Forelimb muscle (tissue), 1 donor: ENCODE measurements at regions not wholly inside any gene's neighbourhood (a gene's known extent, or its start where the extent isn't known, plus 50 kb on each side); places are given as distances from the start of the nearest gene placed in this dataset.

Experiments
- DNase-seq: peaks from one replicate; pipeline ENCODE4 v3.0.0-alpha.2; 2013; ENCODE audit warnings: low read depth

- no peak for DNase-seq
These were observed 376.6 kb downstream of the PDGFC start for GRCh38 chr4:156595041-156595440.

GRCh38 chr4:156594624-156595023 is 377.0 kb downstream of the PDGFC start:
- DNase-seq: no peak

GRCh38 chr4:156593464-156593863 is 378.1 kb downstream of the PDGFC start:
- no peak for DNase-seq

GRCh38 chr4:156591679-156592078 is 379.9 kb downstream of the PDGFC start:
- no peak for DNase-seq

GRCh38 chr4:156584100-156584499 is 387.5 kb downstream of the PDGFC start:
- DNase-seq: no peak

DNA sequence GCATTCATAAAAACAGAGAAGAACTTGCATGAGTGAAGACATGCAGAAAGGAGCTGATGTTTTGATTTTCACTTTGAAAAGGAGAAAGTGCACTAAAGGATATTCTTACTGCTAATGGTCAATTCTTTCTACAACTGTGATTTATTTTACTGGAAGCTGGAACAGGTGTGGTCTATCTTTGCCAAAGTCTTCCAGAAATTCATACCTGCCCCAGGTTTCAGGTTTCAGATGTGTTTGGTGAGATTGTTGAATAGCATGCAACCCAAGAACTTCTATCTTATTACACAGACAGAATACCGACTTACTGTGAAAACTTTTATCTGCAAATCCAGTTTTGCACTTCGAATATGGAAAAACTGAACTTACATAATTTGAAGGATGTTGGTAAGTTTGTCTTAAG is 388.3 kb downstream of the PDGFC start:
- DNase-seq: no peak

DNA sequence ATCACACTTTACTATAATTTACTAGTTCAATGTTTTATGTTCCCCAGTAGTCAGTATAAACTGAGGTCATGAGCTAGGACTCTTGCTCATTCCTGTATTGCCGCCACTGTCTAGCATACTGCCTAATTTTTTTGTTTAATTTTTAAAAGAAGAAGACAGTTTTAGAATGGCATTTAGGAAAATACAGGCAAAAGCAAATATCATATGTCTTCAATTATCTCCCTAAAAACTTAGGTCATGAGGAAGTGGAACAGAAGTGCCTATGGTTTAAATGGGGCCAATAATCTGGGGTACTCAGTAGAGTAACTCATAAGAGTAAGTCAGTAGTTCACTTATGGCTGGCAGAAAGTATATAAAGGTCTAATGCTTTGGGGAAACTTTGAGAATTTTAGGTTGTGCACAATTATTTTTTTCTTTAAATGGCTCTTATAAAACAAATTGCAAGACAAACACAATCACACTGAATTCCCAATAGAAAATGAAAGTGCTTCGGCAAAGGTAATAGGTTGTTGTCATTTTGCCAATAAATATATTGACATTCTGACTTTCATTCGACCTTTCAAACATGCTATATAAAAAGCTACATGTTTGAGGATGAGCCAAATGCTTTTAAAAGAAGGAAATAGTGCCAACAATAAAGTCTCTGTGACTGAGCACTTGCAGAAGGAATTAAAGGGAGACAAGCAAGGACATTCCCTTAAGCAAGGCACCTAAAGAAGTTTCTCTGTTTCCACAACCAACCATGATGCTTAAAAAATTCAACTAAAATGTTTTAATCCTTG is 390.1 kb downstream of the PDGFC start:
- DNase-seq: no peak

GRCh38 chr4:156578713-156579112 is 392.9 kb downstream of the PDGFC start:
- DNase-seq: no peak

DNA sequence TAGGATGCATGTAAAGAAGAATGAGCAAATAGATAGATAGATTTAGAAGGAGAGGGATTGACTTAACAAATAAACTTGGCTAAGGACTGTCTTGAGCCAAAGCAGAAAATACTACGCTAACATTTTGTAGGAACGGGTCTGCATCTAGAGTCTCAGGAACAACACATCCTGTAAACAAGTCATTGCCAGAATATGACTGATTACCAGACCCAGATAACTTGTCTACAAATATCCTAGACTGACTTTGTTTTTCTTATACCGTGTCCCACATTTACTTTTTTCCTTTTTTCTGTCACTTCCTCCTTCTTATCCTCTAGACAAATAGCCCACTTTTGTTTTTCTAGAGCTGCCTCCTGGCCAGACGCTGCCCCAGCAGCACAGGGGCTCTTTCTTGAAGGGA is 393.6 kb downstream of the PDGFC start:
- DNase-seq: no peak

DNA sequence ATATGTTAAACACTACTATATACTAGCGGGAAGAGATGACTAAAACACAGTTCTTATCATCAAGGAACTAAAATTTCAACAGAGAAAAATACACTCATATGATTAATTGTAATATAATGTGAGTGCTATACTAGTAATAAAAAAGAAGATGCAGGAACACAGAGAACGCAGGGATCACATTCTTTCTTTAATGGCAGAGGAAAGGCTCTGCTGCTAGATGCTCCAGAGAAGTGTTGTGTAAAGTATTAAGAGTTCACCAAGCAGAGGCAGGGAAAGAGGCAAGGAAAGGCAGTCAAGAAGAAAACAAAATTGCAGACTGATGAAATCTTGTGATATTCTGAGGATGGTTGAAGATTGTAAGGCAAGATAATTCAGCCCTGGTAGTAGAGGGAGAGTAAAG is 394.7 kb downstream of the PDGFC start:
- DNase-seq: no peak

- DNase-seq: no peak
These were observed 396.0 kb downstream of the PDGFC start for GRCh38 chr4:156575430-156576073.

GRCh38 chr4:156571146-156571545 is 400.5 kb downstream of the PDGFC start:
- DNase-seq: no peak

GRCh38 chr4:156569535-156569934 is 402.1 kb downstream of the PDGFC start:
- DNase-seq: no peak

DNA sequence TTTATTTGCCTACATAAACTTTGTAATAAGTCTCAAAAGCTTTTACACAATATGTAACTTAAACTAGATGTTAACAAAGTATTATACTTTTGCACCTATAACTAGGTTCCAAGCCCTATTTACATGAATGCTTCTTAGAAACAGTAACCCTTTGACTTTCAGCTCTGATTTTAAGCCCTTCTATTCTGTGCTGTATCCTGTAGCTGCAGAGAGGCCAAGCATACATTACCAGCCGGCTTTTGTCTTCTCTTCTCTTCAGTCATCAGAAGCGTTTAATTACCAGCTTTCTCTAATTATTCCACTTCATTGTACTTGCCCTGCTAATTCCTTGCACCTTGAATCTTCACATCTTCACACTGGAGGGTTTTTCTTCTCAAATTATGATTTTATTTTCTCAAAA is 403.1 kb downstream of the PDGFC start:
- DNase-seq: no peak

GRCh38 chr4:156568041-156568440 is 403.6 kb downstream of the PDGFC start:
- no peak for DNase-seq

DNA sequence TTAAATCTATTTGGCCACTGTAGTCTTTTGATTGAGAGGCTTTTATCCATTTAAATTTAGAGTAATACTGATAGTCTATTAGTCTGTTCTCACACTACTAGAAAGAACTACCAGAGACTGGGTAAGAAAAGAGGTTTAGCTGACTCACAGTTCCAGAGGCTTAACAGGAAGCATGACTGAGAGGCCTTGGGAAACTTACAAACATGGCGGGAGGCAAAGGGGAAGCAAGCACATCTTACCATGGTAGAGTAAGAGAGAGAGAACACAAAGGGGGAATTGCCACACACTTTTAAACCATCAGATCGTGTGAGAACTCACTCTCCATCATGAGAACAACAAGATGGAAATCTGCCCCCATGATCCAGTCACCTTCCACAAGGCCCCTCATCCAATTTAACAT is 410.9 kb downstream of the PDGFC start:
- DNase-seq: no peak

- DNase-seq: no peak
These were observed 412.3 kb downstream of the PDGFC start for GRCh38 chr4:156559346-156559745.

DNA sequence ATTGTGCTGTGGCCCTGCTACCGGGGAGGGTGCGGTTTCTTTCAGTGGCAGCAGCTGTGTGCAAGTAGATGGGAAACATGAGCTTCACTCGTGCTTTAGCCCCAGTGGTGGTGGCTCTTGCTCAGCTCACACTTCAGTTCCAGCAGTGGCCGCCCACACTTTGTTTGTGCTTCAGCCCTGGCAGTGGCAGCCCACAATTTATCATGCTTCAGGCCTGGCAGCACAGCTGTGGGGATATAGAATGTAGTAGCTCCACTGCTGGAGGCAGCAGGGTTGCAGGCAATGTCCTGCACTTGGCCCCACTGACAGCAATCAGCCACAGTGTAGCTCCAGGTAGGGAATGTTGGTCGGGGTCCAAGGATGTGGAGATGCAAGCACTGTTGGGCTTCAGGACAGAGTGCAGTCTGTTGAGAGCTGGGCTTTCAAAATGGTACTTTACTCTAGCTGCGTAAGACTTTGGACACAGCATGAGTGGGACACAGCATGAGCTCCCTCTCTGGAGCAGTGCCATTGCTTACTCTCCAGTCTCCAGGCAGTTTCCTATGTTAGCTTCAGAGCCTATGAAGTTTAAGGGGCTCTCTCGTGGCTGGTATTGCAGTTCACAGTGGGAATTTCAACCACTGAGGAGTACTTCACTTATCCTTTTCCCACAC is 413.1 kb downstream of the PDGFC start:
- no peak for DNase-seq

DNA sequence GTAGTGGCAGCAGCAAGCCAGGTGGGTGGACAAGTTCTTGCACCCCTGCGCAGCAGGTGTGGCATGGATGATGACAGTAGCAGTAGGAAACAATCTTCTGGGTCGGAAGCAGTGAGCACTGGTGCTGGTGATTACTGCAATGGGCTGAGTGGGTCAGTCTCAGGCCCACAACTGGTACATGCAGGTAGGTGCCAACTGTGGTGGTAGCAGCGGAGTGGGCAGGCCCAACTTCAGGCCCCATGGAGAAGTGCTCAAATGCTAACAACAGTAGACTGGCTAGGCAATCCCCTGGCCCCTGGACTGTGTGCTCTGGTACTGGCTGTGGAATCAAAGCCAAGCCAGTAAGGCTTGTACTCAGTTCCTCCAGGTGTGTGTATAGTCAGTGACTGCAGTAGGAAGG is 413.7 kb downstream of the PDGFC start:
- DNase-seq: no peak

- no peak for DNase-seq
These were observed 415.3 kb downstream of the PDGFC start for GRCh38 chr4:156556336-156556735.

- DNase-seq: no peak
These were observed 417.9 kb downstream of the PDGFC start for GRCh38 chr4:156553659-156554058.

- DNase-seq: no peak
These were observed 423.7 kb downstream of the PDGFC start for GRCh38 chr4:156547891-156548290.

- no peak for DNase-seq
These were observed 424.2 kb downstream of the PDGFC start for GRCh38 chr4:156547439-156547838.
